ENCODE measurements at regions not wholly inside any gene's neighbourhood (a gene's known extent, or its start where the extent isn't known, plus 50 kb on each side); places are given as distances from the start of the nearest gene placed in this dataset.

DNA sequence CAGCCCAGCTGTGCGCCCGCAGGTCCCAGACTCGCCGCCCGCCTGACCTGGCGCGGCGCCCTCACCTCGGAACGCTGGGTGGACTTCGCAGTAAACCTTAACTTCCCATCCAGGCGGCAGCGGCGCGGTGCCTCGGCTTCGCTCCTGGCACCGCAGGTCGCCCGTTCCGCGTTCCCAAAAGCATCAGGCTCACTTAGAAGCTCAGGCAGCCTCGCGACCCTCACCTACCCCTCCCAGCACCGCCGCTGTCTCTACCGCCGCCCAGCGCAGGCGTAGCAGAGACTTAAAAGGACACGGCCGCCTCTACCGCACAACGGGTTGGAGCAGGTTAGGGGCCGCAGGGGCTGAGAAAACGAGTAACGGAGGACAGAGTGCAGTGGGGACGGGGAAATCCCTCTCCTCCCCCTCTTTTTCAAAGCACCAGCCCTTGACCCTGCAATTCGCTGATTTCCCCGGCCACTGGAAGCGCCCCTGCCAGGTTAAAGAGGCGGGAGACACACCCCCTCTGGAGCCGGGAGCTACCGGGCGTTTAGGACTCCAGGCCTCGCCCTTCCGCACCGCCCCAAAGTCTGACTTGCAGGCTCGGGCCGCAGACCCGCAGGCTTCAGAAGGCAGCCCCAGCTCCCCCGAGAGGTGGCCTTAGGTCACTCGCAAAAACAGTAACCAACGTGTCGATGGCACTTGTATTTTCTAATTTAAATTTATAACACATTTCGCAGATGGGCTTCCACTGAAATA, 328.5 kb downstream of the FAM72C start:
- no peaks in the 10 kb centered on the region for H3K79me2 ChIP-seq (replicated peaks; ENCODE audit: insufficient read depth, low read length)
- no peaks in the 10 kb centered on the region for H3K27me3 ChIP-seq (ENCODE audit: insufficient read depth, low read depth, low read length)
- TF ChIP-seq MXI1 (conservative IDR thresholded peaks at IDR 0.05; ENCODE audit: poor library complexity, severe bottlenecking): no peak
- TF ChIP-seq POLR2AphosphoS5 (IDR thresholded peaks at IDR 0.05): no peak
- TF ChIP-seq, protein P1, sequence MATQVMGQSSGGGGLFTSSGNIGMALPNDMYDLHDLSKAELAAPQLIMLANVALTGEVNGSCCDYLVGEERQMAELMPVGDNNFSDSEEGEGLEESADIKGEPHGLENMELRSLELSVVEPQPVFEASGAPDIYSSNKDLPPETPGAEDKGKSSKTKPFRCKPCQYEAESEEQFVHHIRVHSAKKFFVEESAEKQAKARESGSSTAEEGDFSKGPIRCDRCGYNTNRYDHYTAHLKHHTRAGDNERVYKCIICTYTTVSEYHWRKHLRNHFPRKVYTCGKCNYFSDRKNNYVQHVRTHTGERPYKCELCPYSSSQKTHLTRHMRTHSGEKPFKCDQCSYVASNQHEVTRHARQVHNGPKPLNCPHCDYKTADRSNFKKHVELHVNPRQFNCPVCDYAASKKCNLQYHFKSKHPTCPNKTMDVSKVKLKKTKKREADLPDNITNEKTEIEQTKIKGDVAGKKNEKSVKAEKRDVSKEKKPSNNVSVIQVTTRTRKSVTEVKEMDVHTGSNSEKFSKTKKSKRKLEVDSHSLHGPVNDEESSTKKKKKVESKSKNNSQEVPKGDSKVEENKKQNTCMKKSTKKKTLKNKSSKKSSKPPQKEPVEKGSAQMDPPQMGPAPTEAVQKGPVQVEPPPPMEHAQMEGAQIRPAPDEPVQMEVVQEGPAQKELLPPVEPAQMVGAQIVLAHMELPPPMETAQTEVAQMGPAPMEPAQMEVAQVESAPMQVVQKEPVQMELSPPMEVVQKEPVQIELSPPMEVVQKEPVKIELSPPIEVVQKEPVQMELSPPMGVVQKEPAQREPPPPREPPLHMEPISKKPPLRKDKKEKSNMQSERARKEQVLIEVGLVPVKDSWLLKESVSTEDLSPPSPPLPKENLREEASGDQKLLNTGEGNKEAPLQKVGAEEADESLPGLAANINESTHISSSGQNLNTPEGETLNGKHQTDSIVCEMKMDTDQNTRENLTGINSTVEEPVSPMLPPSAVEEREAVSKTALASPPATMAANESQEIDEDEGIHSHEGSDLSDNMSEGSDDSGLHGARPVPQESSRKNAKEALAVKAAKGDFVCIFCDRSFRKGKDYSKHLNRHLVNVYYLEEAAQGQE (IDR thresholded peaks at IDR 0.05; ENCODE audit: borderline replicate concordance): no peak
- TF ChIP-seq EP300 (conservative IDR thresholded peaks at IDR 0.05; ENCODE audit: poor library complexity, severe bottlenecking): no peak
- no peak for TF ChIP-seq TAF1 (IDR thresholded peaks at IDR 0.05; ENCODE audit: low read depth)
- TF ChIP-seq SMC3 (conservative IDR thresholded peaks at IDR 0.05; ENCODE audit: poor library complexity): no peak
- TF ChIP-seq EZH2 (IDR thresholded peaks at IDR 0.05; ENCODE audit: borderline replicate concordance, insufficient read depth, low read length, poor library complexity, severe bottlenecking): no peak
- no peak for TF ChIP-seq RAD21 (conservative IDR thresholded peaks at IDR 0.05)
- TF ChIP-seq, protein P2, sequence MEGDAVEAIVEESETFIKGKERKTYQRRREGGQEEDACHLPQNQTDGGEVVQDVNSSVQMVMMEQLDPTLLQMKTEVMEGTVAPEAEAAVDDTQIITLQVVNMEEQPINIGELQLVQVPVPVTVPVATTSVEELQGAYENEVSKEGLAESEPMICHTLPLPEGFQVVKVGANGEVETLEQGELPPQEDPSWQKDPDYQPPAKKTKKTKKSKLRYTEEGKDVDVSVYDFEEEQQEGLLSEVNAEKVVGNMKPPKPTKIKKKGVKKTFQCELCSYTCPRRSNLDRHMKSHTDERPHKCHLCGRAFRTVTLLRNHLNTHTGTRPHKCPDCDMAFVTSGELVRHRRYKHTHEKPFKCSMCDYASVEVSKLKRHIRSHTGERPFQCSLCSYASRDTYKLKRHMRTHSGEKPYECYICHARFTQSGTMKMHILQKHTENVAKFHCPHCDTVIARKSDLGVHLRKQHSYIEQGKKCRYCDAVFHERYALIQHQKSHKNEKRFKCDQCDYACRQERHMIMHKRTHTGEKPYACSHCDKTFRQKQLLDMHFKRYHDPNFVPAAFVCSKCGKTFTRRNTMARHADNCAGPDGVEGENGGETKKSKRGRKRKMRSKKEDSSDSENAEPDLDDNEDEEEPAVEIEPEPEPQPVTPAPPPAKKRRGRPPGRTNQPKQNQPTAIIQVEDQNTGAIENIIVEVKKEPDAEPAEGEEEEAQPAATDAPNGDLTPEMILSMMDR (IDR thresholded peaks at IDR 0.05; ENCODE audit: poor library complexity, severe bottlenecking): no peak
- H3K4me2 ChIP-seq (ENCODE audit: low read length): no peak overlapping the region
- H3K4me3 ChIP-seq (ENCODE audit: low read length): no peak overlapping the region
- no peaks in the 10 kb centered on the region for H3K9me2 ChIP-seq (ENCODE audit: insufficient read depth, low read length)
- H3K9me3 ChIP-seq (ENCODE audit: low read length): no peaks in the 10 kb centered on the region
- H2AFZ ChIP-seq (ENCODE audit: low read depth, low read length): no peak overlapping the region
- H3K27ac ChIP-seq (ENCODE audit: low read length): no peak overlapping the region
- no peaks in the 10 kb centered on the region for H3K36me3 ChIP-seq (ENCODE audit: insufficient read depth, low read length)
- H4K20me1 ChIP-seq (ENCODE audit: insufficient read depth): no peaks in the 10 kb centered on the region
- H3F3A ChIP-seq (ENCODE audit: insufficient read depth, low read length, poor library complexity, severe bottlenecking): no peaks in the 10 kb centered on the region
- H3K9ac ChIP-seq (ENCODE audit: low read length): no peak overlapping the region

DNA sequence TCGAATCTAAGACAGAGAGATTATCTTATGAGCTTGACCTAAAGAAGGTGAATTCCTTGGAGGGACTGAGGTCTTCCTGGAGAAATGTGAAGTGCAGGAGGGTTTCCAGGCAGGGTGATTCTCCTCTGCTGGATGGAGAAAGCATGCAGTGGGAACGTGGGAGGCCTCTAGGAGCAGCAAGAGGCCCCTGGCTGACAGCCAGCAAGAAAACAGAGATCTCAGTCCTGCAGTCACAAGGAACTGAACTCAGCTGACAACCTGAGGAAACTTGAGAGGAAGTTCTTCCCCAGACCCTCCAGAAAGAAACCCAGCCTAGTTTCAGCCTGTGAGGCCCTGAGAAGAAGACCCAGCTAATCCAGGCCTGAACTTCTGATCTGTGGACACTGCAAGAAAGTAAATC, 345.9 kb downstream of the FAM72C start:
- Histone ChIP-seq H4K20me1 (ENCODE audit: insufficient read depth) (no peaks in the 10 kb centered on the region), H3K27me3 (ENCODE audit: insufficient read depth, low read depth, low read length) (no peaks in the 10 kb centered on the region), H2AFZ (ENCODE audit: low read depth, low read length) (no peak overlapping the region), H3F3A (ENCODE audit: insufficient read depth, low read length, poor library complexity, severe bottlenecking) (no peaks in the 10 kb centered on the region), H3K79me2 (replicated peaks; ENCODE audit: insufficient read depth, low read length) (no peaks in the 10 kb centered on the region), H3K36me3 (ENCODE audit: insufficient read depth, low read length) (no peaks in the 10 kb centered on the region), H3K4me3 (ENCODE audit: low read length) (no peak overlapping the region), H3K9ac (ENCODE audit: low read length) (no peak overlapping the region), H3K9me3 (ENCODE audit: low read length) (no peaks in the 10 kb centered on the region), H3K27ac (ENCODE audit: low read length) (no peak overlapping the region), H3K4me2 (ENCODE audit: low read length) (no peak overlapping the region), H3K9me2 (ENCODE audit: insufficient read depth, low read length) (no peaks in the 10 kb centered on the region)
- TF ChIP-seq, protein P1 (IDR thresholded peaks at IDR 0.05; ENCODE audit: borderline replicate concordance): no peak
- TF ChIP-seq EZH2 (IDR thresholded peaks at IDR 0.05; ENCODE audit: borderline replicate concordance, insufficient read depth, low read length, poor library complexity, severe bottlenecking) (no peak), MXI1 (conservative IDR thresholded peaks at IDR 0.05; ENCODE audit: poor library complexity, severe bottlenecking) (no peak), TAF1 (IDR thresholded peaks at IDR 0.05; ENCODE audit: low read depth) (no peak)

Measured in neural cell (in vitro differentiated cells).